ENCODE measurements at regions not wholly inside any gene's neighbourhood (a gene's known extent, or its start where the extent isn't known, plus 50 kb on each side); places are given as distances from the start of the nearest gene placed in this dataset.
A peak's percentile ranks its signal among the peaks of the same experiment; 100 is the strongest.

DNA sequence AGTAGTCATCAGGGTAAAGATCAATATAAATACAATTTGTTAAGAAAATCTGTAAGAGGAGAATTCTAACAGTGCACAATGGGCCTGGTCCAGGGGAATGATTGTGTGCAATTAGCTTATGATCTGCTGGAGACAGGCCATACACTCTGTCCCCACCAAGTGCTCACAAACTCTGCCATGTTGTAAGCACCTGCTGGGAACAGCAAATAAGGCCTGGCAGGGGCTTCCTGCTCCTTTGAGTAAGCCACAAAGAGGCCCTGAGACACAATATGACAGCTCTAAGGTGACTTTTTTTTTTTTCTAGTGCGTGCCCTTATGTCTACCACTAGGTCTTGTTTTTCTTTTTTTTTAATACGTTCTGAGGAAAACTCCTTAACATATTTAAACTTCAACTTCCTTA is 866.3 kb upstream of the PCDH7 start:
- Mint-ChIP-seq H3K9me3 (peaks cover 7 to 31% (median 19%) of the 10 kb centered on the region in 9 donors), H3K27me3 (no peaks in the 10 kb centered on the region), H3K36me3 (peaks cover 0 to 8% (median 0%) of the 10 kb centered on the region in 3 donors), H3K27ac (no peak overlapping the region), H3K4me1 (no peaks in the 10 kb centered on the region), H3K4me3 (no peak overlapping the region)
- POLR2A ChIA-PET = no interaction called here
- DNase-seq = no peak
- ATAC-seq = no peak

DNA sequence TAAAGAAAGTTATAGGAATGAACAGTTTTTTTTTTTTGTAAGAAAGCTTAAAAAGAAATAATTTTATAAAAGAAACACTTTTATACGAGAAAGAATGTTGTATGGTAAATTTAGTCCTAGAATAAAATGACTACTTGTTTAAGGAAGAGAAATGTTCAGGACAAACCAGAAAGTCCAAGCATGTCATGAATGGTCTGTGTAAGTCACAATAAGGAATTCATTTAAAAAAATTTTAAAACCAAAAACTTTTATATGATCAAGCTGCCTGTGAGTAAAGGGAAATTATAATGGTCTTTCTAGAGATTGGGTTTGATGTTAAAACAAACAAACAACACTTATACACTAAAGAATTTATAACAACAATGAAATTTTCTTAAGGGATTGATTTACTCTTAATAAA is 858.9 kb upstream of the PCDH7 start:
- H3K4me3 Mint-ChIP-seq = no peak overlapping the region
- DNase-seq (no peak), ATAC-seq (no peak)
- no peaks in the 10 kb centered on the region for H3K27me3 Mint-ChIP-seq
- no peak overlapping the region for H3K27ac Mint-ChIP-seq
- POLR2A ChIA-PET = no interaction called here
- H3K36me3 Mint-ChIP-seq = peaks cover 0 to 12% (median 0%) of the 10 kb centered on the region in 3 donors
- no peaks in the 10 kb centered on the region for H3K4me1 Mint-ChIP-seq
- H3K9me3 Mint-ChIP-seq = peaks cover 8 to 60% (median 27%) of the 10 kb centered on the region in 9 donors

DNA sequence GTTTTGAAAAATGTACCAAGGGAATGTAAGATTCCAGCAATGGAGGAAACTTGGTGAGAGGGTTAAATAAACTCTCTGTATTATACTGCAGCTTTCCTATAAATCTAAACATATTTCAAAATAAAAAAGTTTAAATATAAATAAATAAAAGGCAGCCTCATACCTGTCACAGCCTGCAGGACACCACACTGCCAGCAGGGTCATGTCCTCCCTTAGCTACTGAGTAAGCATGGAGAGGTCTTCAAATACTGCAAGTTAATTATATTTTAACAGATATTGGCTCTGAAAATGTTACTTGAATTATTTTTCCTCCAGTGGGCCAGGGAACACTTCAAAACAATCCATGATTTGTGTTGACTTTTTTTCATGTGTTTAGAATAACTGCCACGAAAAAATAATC is 852.8 kb upstream of the PCDH7 start:
- Mint-ChIP-seq H3K36me3 (peaks cover 0 to 8% (median 0%) of the 10 kb centered on the region in 3 donors), H3K4me1 (no peaks in the 10 kb centered on the region), H3K27ac (no peak overlapping the region), H3K9me3 (peaks cover 7 to 34% (median 25%) of the 10 kb centered on the region in 9 donors), H3K4me3 (no peak overlapping the region), H3K27me3 (no peaks in the 10 kb centered on the region)
- POLR2A ChIA-PET = no interaction called here
- DNase-seq (no peak), ATAC-seq (no peak)

DNA sequence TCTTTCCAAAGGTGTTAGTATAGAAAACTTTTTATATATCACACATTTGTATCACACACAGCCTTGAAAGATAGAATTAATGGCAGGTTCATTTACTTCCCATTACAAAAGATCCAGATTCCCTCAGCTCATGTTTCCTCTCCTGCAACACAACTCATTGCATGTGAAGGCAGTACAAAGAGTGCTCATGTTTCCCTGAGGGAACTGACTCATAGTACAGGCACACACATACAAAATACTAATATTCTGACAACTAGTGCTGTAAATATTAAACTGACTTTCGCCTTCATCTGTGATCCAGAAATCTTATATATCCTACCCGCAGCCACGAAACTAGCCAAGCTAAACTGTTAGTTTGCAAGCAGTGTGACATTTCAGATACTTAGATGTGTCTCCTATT is 819.8 kb upstream of the PCDH7 start:
- POLR2A ChIA-PET = no interaction called here
- H3K27ac Mint-ChIP-seq = no peak overlapping the region
- no peaks in the 10 kb centered on the region for H3K4me1 Mint-ChIP-seq
- ATAC-seq (no peak), DNase-seq (no peak)
- H3K27me3 Mint-ChIP-seq = no peaks in the 10 kb centered on the region
- no peaks in the 10 kb centered on the region for H3K36me3 Mint-ChIP-seq
- peaks cover 0 to 17% (median 3%) of the 10 kb centered on the region in 9 donors for H3K9me3 Mint-ChIP-seq
- no peak overlapping the region for H3K4me3 Mint-ChIP-seq

DNA sequence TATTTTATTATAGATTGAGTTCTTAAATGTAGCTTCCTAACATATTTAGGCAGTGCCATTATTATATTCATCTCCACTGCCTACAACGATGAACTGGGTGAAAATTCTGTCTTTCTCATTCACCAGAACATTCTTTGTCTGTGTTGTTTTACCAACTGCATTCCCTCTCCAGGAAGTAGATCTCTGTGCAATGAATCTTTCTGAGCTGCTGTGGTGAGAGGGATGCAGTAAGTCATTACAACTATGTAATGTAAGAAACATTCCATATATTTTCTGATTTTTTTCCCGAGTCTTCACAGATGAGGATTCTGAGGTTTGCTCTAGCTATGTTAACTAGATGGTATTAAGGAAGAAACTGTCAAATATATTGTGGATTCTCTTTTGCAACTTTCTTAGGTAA is 811.9 kb upstream of the PCDH7 start:
- Mint-ChIP-seq H3K36me3 (no peaks in the 10 kb centered on the region), H3K27me3 (no peaks in the 10 kb centered on the region), H3K4me1 (no peaks in the 10 kb centered on the region), H3K4me3 (no peak overlapping the region), H3K9me3 (peaks cover 0 to 32% (median 7%) of the 10 kb centered on the region in 9 donors), H3K27ac (no peak overlapping the region)
- no peak for ATAC-seq
- POLR2A ChIA-PET = no interaction called here
- no peak for DNase-seq

DNA sequence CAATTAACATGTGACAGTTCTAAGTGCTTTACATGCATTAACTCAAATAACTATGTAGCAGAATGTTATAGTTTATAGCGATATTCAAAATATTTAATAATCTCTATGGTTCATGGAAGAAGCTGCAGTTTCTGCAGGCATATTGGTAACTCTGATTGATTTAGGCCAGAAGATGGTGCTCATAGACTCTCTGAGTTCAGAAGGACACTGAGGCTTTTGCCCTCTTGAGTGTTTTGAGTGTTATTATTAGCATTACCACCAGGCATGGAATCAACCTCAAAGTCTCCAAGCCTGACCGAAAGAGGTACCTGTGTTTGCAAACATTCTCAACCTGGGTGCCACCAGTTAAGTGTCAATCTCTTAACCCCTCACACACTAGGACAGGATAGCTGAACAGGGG is 792.3 kb upstream of the PCDH7 start:
- H3K9me3 Mint-ChIP-seq = peaks cover 0 to 34% (median 12%) of the 10 kb centered on the region in 9 donors
- H3K27me3 Mint-ChIP-seq = no peaks in the 10 kb centered on the region
- DNase-seq (no peak), ATAC-seq (no peak)
- POLR2A ChIA-PET = no interaction called here
- no peaks in the 10 kb centered on the region for H3K36me3 Mint-ChIP-seq
- H3K4me3 Mint-ChIP-seq = no peak overlapping the region
- H3K4me1 Mint-ChIP-seq = no peaks in the 10 kb centered on the region
- H3K27ac Mint-ChIP-seq = no peak overlapping the region

DNA sequence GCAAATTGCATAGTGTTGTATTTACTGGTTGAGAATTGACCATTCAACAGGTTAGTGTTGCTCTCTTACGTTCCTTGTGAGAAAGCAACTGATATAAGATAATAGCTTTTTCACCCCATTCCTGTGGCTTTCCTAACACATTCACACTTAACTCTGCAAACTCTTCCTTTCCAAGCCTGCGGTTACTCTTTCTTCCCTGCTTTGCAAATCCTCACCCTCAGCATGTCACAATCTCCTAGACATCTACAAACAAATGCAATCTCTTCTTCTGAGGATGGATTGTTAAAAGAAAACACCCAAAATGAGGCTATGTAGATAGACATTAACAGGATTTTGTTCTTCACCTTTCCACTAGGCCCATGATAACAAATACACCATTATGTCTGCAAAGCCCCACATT is 771.7 kb upstream of the PCDH7 start:
- H3K4me1 Mint-ChIP-seq = no peaks in the 10 kb centered on the region

DNA sequence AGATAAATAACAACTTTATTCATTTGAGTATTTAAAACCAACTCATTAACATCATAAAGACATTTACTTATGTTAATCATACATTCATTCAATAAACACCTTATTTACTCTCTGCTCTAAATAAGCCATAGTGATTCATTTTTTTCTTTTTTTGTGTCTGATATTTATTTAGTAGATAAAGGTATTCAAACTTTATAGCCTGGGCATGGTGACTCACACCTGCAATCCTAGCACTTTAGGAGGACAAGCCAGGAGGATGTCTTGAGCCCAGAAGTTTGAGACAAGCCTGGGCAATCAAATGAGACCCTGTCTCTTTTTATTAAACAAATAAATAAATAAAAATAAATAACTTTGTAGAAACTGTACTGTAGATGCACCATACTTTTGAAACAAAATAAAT is 771.3 kb upstream of the PCDH7 start:
- Mint-ChIP-seq H3K36me3 (peaks cover 0 to 3% (median 0%) of the 10 kb centered on the region in 3 donors), H3K9me3 (peaks cover 0 to 33% (median 3%) of the 10 kb centered on the region in 9 donors), H3K4me3 (no peak overlapping the region), H3K27ac (no peak overlapping the region), H3K27me3 (no peaks in the 10 kb centered on the region), H3K4me1 (no peaks in the 10 kb centered on the region)
- ATAC-seq = no peak
- POLR2A ChIA-PET = no interaction called here
- DNase-seq = no peak

More for the DNA sequence above, 771.7 kb upstream of the PCDH7 start:
- Mint-ChIP-seq H3K36me3 (peaks cover 0 to 3% (median 0%) of the 10 kb centered on the region in 3 donors), H3K4me3 (no peak overlapping the region), H3K9me3 (peaks cover 0 to 33% (median 2%) of the 10 kb centered on the region in 9 donors), H3K27me3 (no peaks in the 10 kb centered on the region), H3K27ac (no peak overlapping the region)
- no peak for DNase-seq
- POLR2A ChIA-PET = no interaction called here
- ATAC-seq = no peak

DNA sequence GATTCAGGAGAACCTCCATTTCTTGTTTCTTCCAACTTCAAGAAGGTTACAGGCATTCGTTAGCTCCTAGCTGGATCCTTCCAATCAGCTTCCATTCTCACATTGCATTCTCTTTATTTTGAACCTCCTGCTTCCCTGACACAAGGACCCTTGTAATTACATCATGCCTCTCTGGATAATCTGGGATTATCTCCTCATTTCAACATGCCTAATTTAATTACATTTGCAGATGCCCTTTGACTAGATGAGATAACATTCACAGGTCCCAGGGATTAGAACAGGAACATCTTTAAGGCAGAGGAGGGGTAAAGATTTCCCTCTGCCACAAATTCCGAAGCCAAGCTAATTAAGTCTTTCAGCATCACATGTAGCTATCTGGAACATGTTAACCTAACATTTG is 753.8 kb upstream of the PCDH7 start:
- Mint-ChIP-seq H3K4me3 (no peak overlapping the region), H3K27me3 (no peaks in the 10 kb centered on the region), H3K4me1 (no peaks in the 10 kb centered on the region), H3K9me3 (peaks cover 0 to 16% (median 4%) of the 10 kb centered on the region in 9 donors), H3K36me3 (no peaks in the 10 kb centered on the region), H3K27ac (no peak overlapping the region)
- DNase-seq (no peak), ATAC-seq (no peak)
- POLR2A ChIA-PET = no interaction called here

DNA sequence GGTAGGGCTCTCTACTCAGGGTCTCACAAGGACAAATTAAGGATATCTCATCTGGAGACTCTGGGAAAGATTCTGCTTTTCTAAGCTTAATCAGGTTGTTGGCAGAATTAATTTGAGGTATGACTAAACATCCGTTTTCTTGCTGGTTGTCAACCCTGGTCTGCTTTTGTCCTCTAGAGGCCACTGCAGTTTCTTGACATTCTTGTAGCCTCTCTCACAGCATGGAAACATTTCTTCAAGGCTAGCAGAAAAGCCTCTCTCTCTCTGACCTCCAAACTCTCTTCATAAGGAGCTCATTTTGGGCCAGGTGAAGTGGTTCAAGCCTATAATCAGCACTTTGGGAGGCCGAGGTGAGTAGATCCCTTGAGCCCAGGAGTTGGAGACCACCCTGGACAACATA is 749.5 kb upstream of the PCDH7 start:
- ATAC-seq = no peak
- peaks cover 0 to 9% (median 4%) of the 10 kb centered on the region in 9 donors for H3K9me3 Mint-ChIP-seq

DNA sequence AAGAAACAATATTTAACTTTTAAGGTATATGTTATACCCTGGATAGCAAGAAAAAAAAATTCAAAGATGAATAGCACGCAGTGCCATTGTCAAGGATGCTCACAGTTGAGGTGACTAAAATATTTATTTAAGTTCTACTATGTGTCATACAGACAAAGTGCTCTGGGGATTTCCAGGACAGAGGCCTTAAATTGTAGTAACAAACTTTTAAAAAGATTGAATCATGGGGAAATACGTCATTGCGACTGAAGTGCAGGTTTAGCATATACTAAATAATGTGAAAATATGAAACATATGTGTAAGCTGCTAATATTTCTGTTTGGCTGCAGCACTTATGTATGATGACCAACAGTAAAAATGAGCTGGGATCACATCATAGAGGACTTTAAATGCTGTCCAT is 748.0 kb upstream of the PCDH7 start:
- H3K4me1 Mint-ChIP-seq = no peaks in the 10 kb centered on the region
- no peaks in the 10 kb centered on the region for H3K36me3 Mint-ChIP-seq
- ATAC-seq (no peak), DNase-seq (no peak)
- no peak overlapping the region for H3K4me3 Mint-ChIP-seq
- POLR2A ChIA-PET = no interaction called here
- H3K27me3 Mint-ChIP-seq = no peaks in the 10 kb centered on the region
- no peak overlapping the region for H3K27ac Mint-ChIP-seq
- H3K9me3 Mint-ChIP-seq = peaks cover 0 to 14% (median 4%) of the 10 kb centered on the region in 9 donors

More for the DNA sequence above, 749.5 kb upstream of the PCDH7 start:
- Mint-ChIP-seq H3K27me3 (no peaks in the 10 kb centered on the region), H3K36me3 (no peaks in the 10 kb centered on the region), H3K4me3 (no peak overlapping the region), H3K27ac (no peak overlapping the region), H3K4me1 (no peaks in the 10 kb centered on the region)
- no peak for DNase-seq
- POLR2A ChIA-PET = no interaction called here

DNA sequence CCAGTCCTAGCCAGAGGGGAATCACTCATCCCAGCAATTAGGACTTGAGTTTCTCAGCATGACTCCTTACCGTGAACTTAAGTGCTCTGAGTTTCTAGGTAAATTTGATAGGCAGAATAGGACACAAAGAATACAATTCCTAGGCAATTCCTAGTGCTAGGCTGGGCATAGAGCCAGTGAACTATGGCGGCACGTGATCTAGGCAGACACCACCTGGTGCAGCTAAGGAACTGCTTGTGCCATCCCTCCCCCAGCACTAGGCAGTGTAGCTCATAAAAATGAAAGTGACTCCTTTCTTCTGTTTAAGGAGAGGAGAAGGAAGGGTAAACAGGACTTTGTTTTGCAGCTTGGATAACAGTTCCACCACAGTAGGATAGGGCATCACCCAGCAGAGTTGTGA is 736.3 kb upstream of the PCDH7 start:
- Mint-ChIP-seq H3K27ac (peak overlapping the region in 1 of 10 donors; percentile 44), H3K27me3 (no peaks in the 10 kb centered on the region), H3K4me1 (no peaks in the 10 kb centered on the region), H3K36me3 (no peaks in the 10 kb centered on the region), H3K9me3 (peaks cover 0 to 16% (median 7%) of the 10 kb centered on the region in 9 donors), H3K4me3 (no peak overlapping the region)
- no peak for DNase-seq
- POLR2A ChIA-PET = no interaction called here
- no peak for ATAC-seq

DNA sequence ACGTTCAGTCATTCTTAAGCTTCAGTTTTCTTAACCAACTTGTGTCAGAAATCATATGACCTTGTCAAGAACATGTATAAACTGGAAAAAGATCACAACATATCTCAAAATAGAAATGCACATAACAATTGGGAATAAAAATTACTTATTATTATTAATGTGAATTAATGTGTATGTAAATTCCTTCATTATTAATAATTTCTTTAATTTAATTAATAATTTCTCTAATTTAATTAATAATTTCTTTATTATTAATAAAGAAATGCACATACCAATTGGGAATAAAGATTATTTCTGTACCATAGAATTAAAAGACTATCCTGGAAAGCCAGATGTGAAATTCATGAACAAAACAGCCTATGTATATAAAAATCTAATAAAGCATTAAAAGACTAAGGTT is 718.5 kb upstream of the PCDH7 start:
- ATAC-seq = no peak
- H3K9me3 Mint-ChIP-seq = peaks cover 0 to 30% (median 9%) of the 10 kb centered on the region in 9 donors
- DNase-seq = no peak
- no peak overlapping the region for H3K4me3 Mint-ChIP-seq
- H3K4me1 Mint-ChIP-seq = no peaks in the 10 kb centered on the region
- POLR2A ChIA-PET = no interaction called here
- no peak overlapping the region for H3K27ac Mint-ChIP-seq
- H3K27me3 Mint-ChIP-seq = no peaks in the 10 kb centered on the region
- H3K36me3 Mint-ChIP-seq = no peaks in the 10 kb centered on the region

DNA sequence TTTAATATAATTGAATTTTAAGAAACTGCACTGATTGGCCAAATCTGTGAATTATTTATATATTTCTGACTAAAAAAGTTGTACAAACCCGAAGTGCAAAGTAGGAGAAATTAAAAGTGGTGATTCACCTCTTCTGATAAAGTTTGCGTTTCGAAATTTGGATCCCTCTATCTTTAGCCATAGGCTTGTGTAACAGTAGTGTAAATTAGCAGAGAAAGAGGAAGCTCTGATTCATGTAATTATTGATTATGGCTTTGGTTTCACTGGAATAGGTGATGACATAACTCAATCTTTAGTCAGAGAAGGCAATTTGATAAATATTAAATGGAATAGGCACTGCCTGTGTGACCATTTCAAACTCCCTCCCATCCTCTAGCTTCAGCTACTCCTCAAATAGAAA is 717.8 kb upstream of the PCDH7 start:
- Mint-ChIP-seq H3K9me3 (peaks cover 0 to 30% (median 13%) of the 10 kb centered on the region in 9 donors), H3K36me3 (no peaks in the 10 kb centered on the region), H3K4me3 (no peak overlapping the region), H3K27ac (no peak overlapping the region), H3K4me1 (no peaks in the 10 kb centered on the region), H3K27me3 (no peaks in the 10 kb centered on the region)
- DNase-seq = no peak
- no peak for ATAC-seq
- POLR2A ChIA-PET = no interaction called here
